Upper lobe of right lung (tissue), 1 donor: ENCODE measurements at regions not wholly inside any gene's neighbourhood (a gene's known extent, or its start where the extent isn't known, plus 50 kb on each side); places are given as distances from the start of the nearest gene placed in this dataset.

Experiments
- ATAC-seq: fragments of 200-7000 bp; cut with Tn5 transposase; one replicate; pipeline ENCODE4 v1.9.1; 2020; ENCODE audit warnings: mild to moderate bottlenecking, moderate library complexity
- DNase-seq: peaks from one replicate; pipeline ENCODE4 v3.0.0-alpha.2; 2020
- H3K27ac ChIP-seq: fragments of 200-600 bp; one replicate; pipeline ENCODE4 v1.8.0; 2022
- H3K27me3 ChIP-seq: fragments of 200-600 bp; one replicate; pipeline ENCODE4 v1.8.0; 2022; ENCODE audit warnings: mild to moderate bottlenecking
- H3K36me3 ChIP-seq: fragments of 200-600 bp; one replicate; pipeline ENCODE4 v1.8.0; 2022
- H3K4me1 ChIP-seq: fragments of 200-600 bp; one replicate; pipeline ENCODE4 v1.8.0; 2022
- H3K4me3 ChIP-seq: fragments of 200-600 bp; one replicate; pipeline ENCODE4 v1.8.0; 2022; ENCODE audit warnings: mild to moderate bottlenecking
- H3K9me3 ChIP-seq: fragments of 200-600 bp; one replicate; pipeline ENCODE4 v1.8.0; 2022
- intact Hi-C: fragments of 100-400 bp; cut with DNase I; formaldehyde crosslinking; loops from one replicate; pipeline ENCODE4 v1.11.0; 2022
- TF ChIP-seq, protein P1 (sequence below): fragments of 200-600 bp; IDR thresholded peaks from one replicate; pipeline ENCODE4 v1.8.0; 2022; ENCODE audit warnings: antibody characterized with exemption
- donor health status: DM: no; HTN: yes; CAD: no; lungs with severe emphysema.

DNA sequence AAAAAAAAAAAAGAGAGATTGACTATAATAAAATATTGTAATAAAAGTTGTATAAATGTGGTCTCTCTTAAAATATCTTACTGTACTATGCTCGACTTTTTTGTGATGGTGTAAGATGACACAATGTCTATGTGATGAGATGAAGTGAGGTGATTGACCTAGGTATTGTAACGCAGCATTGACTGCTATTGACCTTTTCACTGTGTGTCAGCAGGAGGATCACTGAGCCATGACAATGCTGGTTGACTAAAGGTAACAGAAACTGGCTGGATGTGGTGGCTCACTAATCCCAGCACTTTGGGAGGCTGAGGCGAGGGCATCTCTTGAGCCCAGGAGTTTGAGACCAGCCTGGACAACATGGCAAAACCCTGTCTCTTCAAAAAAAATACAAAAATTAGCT, 78.6 kb upstream of the MYO10 start:
- no peaks in the 10 kb centered on the region for H3K27me3 ChIP-seq

DNA sequence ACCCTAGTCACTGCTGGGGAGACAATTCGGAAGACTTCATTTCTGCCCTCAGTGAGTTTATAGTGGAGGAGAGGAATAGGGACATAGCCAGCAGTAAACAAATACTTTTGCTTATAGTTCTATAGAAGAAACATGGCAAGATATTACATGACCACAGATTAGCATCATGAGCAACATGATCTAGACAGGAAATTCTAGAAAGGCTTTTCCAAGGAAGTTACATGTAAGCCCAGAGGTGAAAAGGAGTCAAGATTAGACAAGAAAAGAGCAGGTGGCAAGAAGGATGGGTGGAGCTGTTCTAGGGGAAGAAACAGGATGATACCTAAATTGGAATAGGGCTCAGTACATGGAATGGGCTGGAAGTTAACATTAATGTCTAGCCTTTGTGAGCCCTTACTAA, 82.8 kb upstream of the MYO10 start:
- H3K4me1 ChIP-seq = peaks cover 18% of the 10 kb centered on the region
- H3K27ac ChIP-seq = no peak overlapping the region
- DNase-seq (no peak), ATAC-seq (no peak)
- TF ChIP-seq, protein P1, sequence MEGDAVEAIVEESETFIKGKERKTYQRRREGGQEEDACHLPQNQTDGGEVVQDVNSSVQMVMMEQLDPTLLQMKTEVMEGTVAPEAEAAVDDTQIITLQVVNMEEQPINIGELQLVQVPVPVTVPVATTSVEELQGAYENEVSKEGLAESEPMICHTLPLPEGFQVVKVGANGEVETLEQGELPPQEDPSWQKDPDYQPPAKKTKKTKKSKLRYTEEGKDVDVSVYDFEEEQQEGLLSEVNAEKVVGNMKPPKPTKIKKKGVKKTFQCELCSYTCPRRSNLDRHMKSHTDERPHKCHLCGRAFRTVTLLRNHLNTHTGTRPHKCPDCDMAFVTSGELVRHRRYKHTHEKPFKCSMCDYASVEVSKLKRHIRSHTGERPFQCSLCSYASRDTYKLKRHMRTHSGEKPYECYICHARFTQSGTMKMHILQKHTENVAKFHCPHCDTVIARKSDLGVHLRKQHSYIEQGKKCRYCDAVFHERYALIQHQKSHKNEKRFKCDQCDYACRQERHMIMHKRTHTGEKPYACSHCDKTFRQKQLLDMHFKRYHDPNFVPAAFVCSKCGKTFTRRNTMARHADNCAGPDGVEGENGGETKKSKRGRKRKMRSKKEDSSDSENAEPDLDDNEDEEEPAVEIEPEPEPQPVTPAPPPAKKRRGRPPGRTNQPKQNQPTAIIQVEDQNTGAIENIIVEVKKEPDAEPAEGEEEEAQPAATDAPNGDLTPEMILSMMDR = no peak
- H3K9me3 ChIP-seq = no peaks in the 10 kb centered on the region
- H3K36me3 ChIP-seq = no peaks in the 10 kb centered on the region
- H3K27me3 ChIP-seq = no peaks in the 10 kb centered on the region
- intact Hi-C loops = no loop called here
- H3K4me3 ChIP-seq = no peak overlapping the region

More for the DNA sequence above, 78.6 kb upstream of the MYO10 start:
- H3K27ac ChIP-seq = no peak overlapping the region
- H3K4me3 ChIP-seq = no peak overlapping the region
- no peak for DNase-seq
- TF ChIP-seq, protein P1 = no peak
- H3K9me3 ChIP-seq = no peaks in the 10 kb centered on the region
- no peak for ATAC-seq
- peaks cover 5% of the 10 kb centered on the region for H3K4me1 ChIP-seq
- H3K36me3 ChIP-seq = no peaks in the 10 kb centered on the region
- intact Hi-C loops = no loop called here

DNA sequence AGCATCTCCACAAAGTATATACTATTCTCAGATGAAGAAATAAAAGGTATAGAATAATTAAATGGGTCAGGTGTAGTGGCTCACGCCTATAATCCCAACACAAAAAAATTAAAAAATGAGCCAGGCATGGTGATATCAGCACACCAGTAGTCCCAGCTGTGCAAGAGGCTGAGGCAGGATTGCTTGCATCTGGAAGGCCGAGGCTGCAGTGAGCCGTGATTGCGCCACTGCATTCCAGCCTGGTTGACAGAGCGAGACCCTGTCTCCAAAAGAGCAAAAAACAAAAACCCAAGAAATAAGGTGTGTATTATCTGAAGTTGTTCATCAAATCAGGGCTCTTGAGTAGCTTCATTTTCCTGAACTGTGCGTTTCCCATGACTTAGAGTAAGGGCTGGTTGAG, 83.2 kb upstream of the MYO10 start:
- Histone ChIP-seq H3K27ac (peak overlapping the region; percentile 36), H3K27me3 (no peaks in the 10 kb centered on the region), H3K4me3 (no peak overlapping the region), H3K36me3 (no peaks in the 10 kb centered on the region), H3K9me3 (no peaks in the 10 kb centered on the region), H3K4me1 (peaks cover 18% of the 10 kb centered on the region)
- ATAC-seq (no peak), DNase-seq (no peak)
- intact Hi-C loops = no loop called here
- TF ChIP-seq, protein P1 = no peak

DNA sequence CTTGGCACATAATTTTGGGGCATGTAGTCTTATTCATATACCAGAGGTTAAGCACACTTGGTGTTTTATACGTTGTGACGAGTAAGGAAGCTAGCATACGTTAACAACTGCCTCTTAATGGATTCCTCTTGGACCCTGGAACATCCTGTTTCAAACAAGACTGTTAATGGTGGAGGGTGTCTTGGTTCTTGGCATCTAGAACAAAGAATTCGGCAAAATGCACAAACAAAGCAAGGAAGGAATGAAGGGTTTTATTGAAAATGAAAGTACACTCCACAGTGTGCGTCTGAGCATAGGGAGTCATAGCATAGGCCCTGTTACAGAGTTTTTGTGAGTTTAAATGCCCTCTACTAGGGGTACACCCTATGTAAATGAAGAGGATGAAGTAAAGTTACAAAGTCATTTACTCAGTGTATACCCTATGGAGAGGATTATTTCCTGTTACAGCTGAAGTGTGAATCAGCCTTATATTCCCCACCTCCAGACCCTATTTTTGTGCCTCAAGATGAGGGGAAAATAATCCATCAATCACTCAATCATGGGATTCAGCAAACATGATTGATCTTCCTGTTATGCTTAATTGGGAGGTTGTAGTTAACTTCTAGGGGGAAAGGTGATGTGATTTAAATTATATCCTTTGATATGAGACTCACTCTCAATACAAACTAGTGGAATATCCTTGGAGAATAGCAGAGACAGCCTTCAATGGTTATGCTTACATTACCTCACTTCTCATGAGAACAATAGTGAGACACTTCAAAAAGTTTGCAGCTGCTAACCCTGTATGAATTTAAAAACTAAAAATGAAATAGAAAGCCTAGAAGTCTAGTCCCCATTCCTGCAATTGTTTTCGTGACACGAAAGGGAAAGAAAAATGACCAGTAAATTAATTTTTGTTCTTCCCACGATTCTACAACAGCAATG, 84.9 kb upstream of the MYO10 start:
- peak overlapping the region; percentile 1 for H3K4me3 ChIP-seq
- H3K27me3 ChIP-seq = no peaks in the 10 kb centered on the region
- H3K4me1 ChIP-seq = peaks cover 21% of the 10 kb centered on the region
- H3K27ac ChIP-seq = peak overlapping the region; percentile 68
- H3K9me3 ChIP-seq = no peaks in the 10 kb centered on the region
- DNase-seq (no peak), ATAC-seq (no peak)
- TF ChIP-seq, protein P1 = no peak
- intact Hi-C loops = no loop called here
- no peaks in the 10 kb centered on the region for H3K36me3 ChIP-seq

DNA sequence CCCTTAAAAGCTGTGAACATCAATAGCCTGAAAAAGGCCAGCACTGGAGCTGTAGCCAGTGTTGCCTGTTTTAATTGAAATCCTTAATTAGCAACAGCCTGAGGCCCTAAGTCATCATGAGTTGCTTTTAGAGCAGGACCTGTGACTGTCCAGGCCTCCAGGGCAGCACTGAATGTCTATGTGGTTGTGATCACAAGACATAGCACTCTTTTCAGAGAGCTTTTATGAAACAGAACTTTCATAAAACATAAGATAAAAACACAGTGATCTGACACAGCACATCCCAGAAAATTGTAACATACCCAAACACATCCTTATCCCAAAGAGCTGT, 85.5 kb upstream of the MYO10 start:
- Histone ChIP-seq H3K4me3 (no peak overlapping the region), H3K27ac (peak overlapping the region; percentile 68), H3K36me3 (no peaks in the 10 kb centered on the region), H3K4me1 (peaks cover 21% of the 10 kb centered on the region), H3K27me3 (no peaks in the 10 kb centered on the region), H3K9me3 (no peaks in the 10 kb centered on the region)
- no peak for ATAC-seq
- intact Hi-C loops = no loop called here
- no peak for DNase-seq
- TF ChIP-seq, protein P1 = no peak
